ENCODE measurements at regions not wholly inside any gene's neighbourhood (a gene's known extent, or its start where the extent isn't known, plus 50 kb on each side); places are given as distances from the start of the nearest gene placed in this dataset.

DNA sequence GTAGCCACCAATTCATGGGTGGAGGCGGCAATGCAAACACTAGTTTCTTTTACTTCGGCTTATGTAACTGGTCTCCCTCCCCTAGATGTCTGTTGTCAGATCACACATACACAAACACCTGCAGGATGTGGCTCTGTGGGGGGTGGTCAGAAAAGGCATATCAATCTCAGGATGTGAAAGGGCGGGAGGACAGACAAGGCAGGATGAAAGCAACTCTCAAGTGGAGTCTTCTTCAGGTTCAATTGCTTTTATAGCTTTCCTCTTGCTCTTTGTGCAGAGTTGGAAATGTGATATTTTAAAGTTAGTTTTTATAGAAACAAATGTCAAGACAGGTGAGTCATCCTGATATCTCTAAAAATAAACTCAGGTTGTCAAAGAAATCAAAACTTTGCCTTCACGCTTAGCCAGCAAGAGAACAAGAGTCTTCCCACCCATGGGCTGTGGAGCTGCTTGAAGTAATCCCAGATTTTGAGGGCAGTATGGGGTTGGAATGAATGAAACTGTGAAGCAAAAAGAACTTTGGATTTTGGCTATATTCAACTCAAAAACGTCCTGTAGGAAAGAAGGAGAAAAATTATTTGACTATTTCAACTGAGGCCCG lies 423.4 kb downstream of the GUCY1A2 start:
- Mint-ChIP-seq H3K27me3 (no peaks in the 10 kb centered on the region), H3K4me1 (no peaks in the 10 kb centered on the region), H3K4me3 (no peak overlapping the region), H3K9me3 (peaks cover 8 to 27% (median 15%) of the 10 kb centered on the region in 3 donors), H3K27ac (no peak overlapping the region), H3K36me3 (no peaks in the 10 kb centered on the region)
- 78% methylated on average over 2 of the region's 6 CpGs for WGBS (ENCODE audit: insufficient coverage)
- H3K4me3 ChIP-seq (ENCODE audit: control insufficient read depth in 1 of 2, extremely low read depth in 1 of 2, low read length in 1 of 2) = no peak overlapping the region
- CTCF ChIA-PET = no interaction called here
- H3K27me3 ChIP-seq (replicated peaks in 1 of 2; ENCODE audit: control insufficient read depth in 2 of 2, extremely low read depth in 1 of 2, insufficient read depth in 2 of 2, low read length in 1 of 2) = no peaks in the 10 kb centered on the region
- ATAC-seq (replicated peaks in 1 of 4) (no peak), DNase-seq (no peak)
- no peaks in the 10 kb centered on the region for H3K9me3 ChIP-seq
- H3K27ac ChIP-seq (ENCODE audit: low read length) = no peak overlapping the region
- H3K36me3 ChIP-seq (ENCODE audit: control insufficient read depth in 2 of 2, extremely low read depth in 1 of 2, insufficient read depth in 1 of 2, low read length in 1 of 2) = no peaks in the 10 kb centered on the region
- POLR2A ChIA-PET = no interaction called here
- H3K4me1 ChIP-seq (ENCODE audit: control insufficient read depth in 1 of 2, extremely low read depth in 1 of 2, insufficient read depth in 2 of 2, low read length in 2 of 2) = no peaks in the 10 kb centered on the region

DNA sequence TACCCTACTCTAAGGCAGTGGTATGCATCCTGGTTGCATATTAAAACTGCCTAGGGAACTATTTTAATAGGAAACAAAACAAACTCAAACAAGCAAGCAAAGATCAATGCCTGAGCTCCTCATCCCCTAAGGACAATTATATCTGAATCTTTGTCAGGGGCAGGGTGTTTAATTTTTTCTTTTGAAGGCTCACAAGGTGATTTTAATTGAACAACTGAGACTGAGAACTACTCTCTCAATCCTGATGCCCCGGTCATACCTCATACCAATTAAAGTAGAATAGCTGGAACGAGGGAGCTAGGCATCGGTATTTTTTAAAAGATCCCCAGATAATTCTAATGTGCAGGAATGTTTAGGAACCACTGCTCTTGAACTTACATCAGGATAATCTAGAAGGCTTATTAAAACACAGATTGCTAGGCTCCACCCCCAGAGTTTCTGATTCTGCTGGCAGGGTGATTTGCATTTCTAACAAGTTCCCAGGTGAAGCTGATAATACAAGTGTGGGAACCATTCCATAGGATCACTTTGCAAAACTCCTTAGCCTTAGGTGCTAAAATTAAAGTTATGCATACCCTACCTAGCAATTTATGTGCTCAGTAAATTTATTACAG lies 416.5 kb downstream of the GUCY1A2 start:
- Histone ChIP-seq H3K4me1 (ENCODE audit: control insufficient read depth in 1 of 2, extremely low read depth in 1 of 2, insufficient read depth in 2 of 2, low read length in 2 of 2) (no peaks in the 10 kb centered on the region), H3K36me3 (ENCODE audit: control insufficient read depth in 2 of 2, extremely low read depth in 1 of 2, insufficient read depth in 1 of 2, low read length in 1 of 2) (no peaks in the 10 kb centered on the region), H3K9me3 (no peaks in the 10 kb centered on the region), H3K27me3 (replicated peaks in 1 of 2; ENCODE audit: control insufficient read depth in 2 of 2, extremely low read depth in 1 of 2, insufficient read depth in 2 of 2, low read length in 1 of 2) (no peaks in the 10 kb centered on the region), H3K4me3 (ENCODE audit: control insufficient read depth in 1 of 2, extremely low read depth in 1 of 2, low read length in 1 of 2) (no peak overlapping the region), H3K27ac (ENCODE audit: low read length) (no peak overlapping the region)
- Mint-ChIP-seq H3K36me3 (no peaks in the 10 kb centered on the region), H3K4me1 (no peaks in the 10 kb centered on the region), H3K27me3 (no peaks in the 10 kb centered on the region), H3K27ac (no peak overlapping the region), H3K4me3 (no peak overlapping the region), H3K9me3 (peaks cover 6 to 12% (median 8%) of the 10 kb centered on the region in 3 donors)
- DNase-seq (no peak), ATAC-seq (replicated peaks in 1 of 4) (no peak)
- ChIA-PET POLR2A (no interaction called here), CTCF (interaction anchor here in 1 of 2 donors (0.6 kb wide), 1 partner anchor 318 kb away, joined by 3 read pairs; no protein-coding TSS in a partner anchor)
- WGBS (ENCODE audit: insufficient coverage) = no CpG with 5 or more reads among the region's 3 CpGs

DNA sequence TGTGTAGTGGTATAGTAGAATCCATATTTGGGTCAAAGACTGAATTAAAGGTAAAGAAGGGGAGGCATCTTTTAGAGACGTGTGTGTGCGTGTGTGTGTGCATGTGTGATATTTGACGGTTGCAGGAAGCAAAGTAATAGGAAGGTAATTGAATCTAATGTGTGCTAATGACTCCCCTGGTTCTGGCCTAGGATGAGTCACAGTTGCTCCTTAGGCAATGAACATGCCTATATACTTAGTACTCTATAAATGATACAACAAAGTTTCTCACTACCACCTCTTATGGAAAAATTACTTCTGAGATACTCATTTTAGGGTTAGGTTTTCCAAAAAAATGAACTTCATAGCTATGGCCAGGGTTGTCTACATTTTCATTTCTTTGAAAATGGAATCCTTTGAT lies 409.6 kb downstream of the GUCY1A2 start:
- no peak for ATAC-seq (replicated peaks in 1 of 4)
- no peaks in the 10 kb centered on the region for H3K4me1 ChIP-seq (ENCODE audit: control insufficient read depth in 1 of 2, extremely low read depth in 1 of 2, insufficient read depth in 2 of 2, low read length in 2 of 2)
- H3K4me1 Mint-ChIP-seq = no peaks in the 10 kb centered on the region

DNA sequence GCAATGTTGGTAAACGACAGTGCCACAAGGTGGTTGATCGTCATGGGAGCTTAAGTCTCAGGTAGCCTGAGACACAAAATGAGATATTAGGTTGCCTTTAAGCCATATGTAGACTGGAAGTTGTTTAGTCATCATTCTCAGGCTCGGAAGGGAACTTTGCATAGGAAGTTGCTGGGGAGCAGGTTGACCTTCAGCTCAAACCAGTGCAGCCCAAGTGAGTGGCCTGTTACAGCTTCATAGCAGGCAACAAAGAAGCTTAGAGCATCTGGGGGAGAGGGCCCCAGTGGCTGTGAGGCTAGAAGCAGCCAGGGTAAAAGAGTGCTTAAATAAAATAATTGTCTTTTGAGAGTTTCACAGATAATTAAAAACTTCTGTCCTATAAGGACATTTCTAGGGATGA lies 404.0 kb downstream of the GUCY1A2 start:
- Histone ChIP-seq H3K9me3 (no peaks in the 10 kb centered on the region), H3K4me3 (ENCODE audit: control insufficient read depth in 1 of 2, extremely low read depth in 1 of 2, low read length in 1 of 2) (no peak overlapping the region), H3K36me3 (ENCODE audit: control insufficient read depth in 2 of 2, extremely low read depth in 1 of 2, insufficient read depth in 1 of 2, low read length in 1 of 2) (no peaks in the 10 kb centered on the region), H3K27me3 (replicated peaks in 1 of 2; ENCODE audit: control insufficient read depth in 2 of 2, extremely low read depth in 1 of 2, insufficient read depth in 2 of 2, low read length in 1 of 2) (no peaks in the 10 kb centered on the region), H3K4me1 (ENCODE audit: control insufficient read depth in 1 of 2, extremely low read depth in 1 of 2, insufficient read depth in 2 of 2, low read length in 2 of 2) (no peaks in the 10 kb centered on the region), H3K27ac (ENCODE audit: low read length) (no peak overlapping the region)
- Mint-ChIP-seq H3K4me1 (no peaks in the 10 kb centered on the region), H3K27ac (no peak overlapping the region), H3K27me3 (no peaks in the 10 kb centered on the region), H3K9me3 (peaks cover 3 to 10% (median 9%) of the 10 kb centered on the region in 3 donors), H3K4me3 (no peak overlapping the region), H3K36me3 (no peaks in the 10 kb centered on the region)
- ATAC-seq (replicated peaks in 1 of 4) = no peak
- 65% methylated on average over 2 of the region's 3 CpGs for WGBS (ENCODE audit: insufficient coverage)
- ChIA-PET POLR2A (no interaction called here), CTCF (no interaction called here)
- no peak for DNase-seq

More for the DNA sequence above, 409.6 kb downstream of the GUCY1A2 start:
- no peaks in the 10 kb centered on the region for H3K27me3 ChIP-seq (replicated peaks in 1 of 2; ENCODE audit: control insufficient read depth in 2 of 2, extremely low read depth in 1 of 2, insufficient read depth in 2 of 2, low read length in 1 of 2)
- Mint-ChIP-seq H3K9me3 (peaks cover 2 to 23% (median 15%) of the 10 kb centered on the region in 3 donors), H3K27me3 (no peaks in the 10 kb centered on the region), H3K4me3 (no peak overlapping the region), H3K27ac (no peak overlapping the region), H3K36me3 (no peaks in the 10 kb centered on the region)
- no peaks in the 10 kb centered on the region for H3K9me3 ChIP-seq
- ChIA-PET POLR2A (interaction anchor here in 1 of 2 donors (0.7 kb wide), 1 partner anchor 18 kb away, joined by 4 read pairs; no protein-coding TSS in a partner anchor), CTCF (interaction anchor here in 1 of 2 donors (1.0 kb wide), 1 partner anchor 32 kb away, joined by 3 read pairs; no protein-coding TSS in a partner anchor)
- WGBS (ENCODE audit: insufficient coverage) = 83% methylated on average over 3 of the region's 3 CpGs
- no peak overlapping the region for H3K27ac ChIP-seq (ENCODE audit: low read length)
- DNase-seq = no peak
- no peaks in the 10 kb centered on the region for H3K36me3 ChIP-seq (ENCODE audit: control insufficient read depth in 2 of 2, extremely low read depth in 1 of 2, insufficient read depth in 1 of 2, low read length in 1 of 2)
- H3K4me3 ChIP-seq (ENCODE audit: control insufficient read depth in 1 of 2, extremely low read depth in 1 of 2, low read length in 1 of 2) = no peak overlapping the region

DNA sequence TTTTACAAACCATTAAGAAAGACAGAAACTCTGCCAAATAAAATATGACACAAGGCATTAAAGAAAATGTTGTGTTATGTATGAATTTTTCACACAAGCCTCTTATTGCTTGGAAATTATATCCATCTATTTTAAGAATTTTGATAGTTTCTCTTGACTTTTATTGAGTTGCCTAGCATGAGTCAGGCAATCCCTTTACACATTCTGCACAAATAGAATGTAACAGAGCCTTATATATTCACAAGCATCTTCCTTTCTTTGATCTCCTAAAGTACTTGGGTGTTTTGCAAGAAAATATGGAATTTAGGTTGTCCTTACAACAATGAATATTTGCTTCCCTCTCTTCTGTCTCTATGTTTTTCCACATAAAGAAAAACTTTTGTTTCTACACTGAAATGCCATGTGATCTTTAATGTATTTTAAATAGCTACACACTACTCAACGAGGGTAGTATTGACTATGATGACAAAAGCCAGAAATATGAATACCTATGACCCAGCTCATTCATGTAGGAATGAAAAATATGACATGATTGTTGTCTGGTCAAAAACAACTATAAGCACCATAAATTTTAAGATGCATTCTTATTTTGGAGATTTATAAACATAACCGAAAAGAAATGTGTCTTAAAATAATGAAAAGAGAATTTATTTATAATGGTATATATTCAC lies 398.8 kb downstream of the GUCY1A2 start:
- H3K9me3 ChIP-seq = no peaks in the 10 kb centered on the region
- Mint-ChIP-seq H3K27ac (no peak overlapping the region), H3K4me1 (no peaks in the 10 kb centered on the region), H3K36me3 (no peaks in the 10 kb centered on the region), H3K27me3 (no peaks in the 10 kb centered on the region), H3K4me3 (no peak overlapping the region), H3K9me3 (peaks cover 3 to 14% (median 9%) of the 10 kb centered on the region in 3 donors)
- H3K4me1 ChIP-seq (ENCODE audit: control insufficient read depth in 1 of 2, extremely low read depth in 1 of 2, insufficient read depth in 2 of 2, low read length in 2 of 2) = no peaks in the 10 kb centered on the region
- ChIA-PET POLR2A (no interaction called here), CTCF (no interaction called here)
- H3K27ac ChIP-seq (ENCODE audit: low read length) = no peak overlapping the region
- no peaks in the 10 kb centered on the region for H3K27me3 ChIP-seq (replicated peaks in 1 of 2; ENCODE audit: control insufficient read depth in 2 of 2, extremely low read depth in 1 of 2, insufficient read depth in 2 of 2, low read length in 1 of 2)
- ATAC-seq (replicated peaks in 1 of 4) = no peak
- no peak overlapping the region for H3K4me3 ChIP-seq (ENCODE audit: control insufficient read depth in 1 of 2, extremely low read depth in 1 of 2, low read length in 1 of 2)
- WGBS (ENCODE audit: insufficient coverage) = no CpG with 5 or more reads among the region's 2 CpGs
- DNase-seq = no peak
- no peaks in the 10 kb centered on the region for H3K36me3 ChIP-seq (ENCODE audit: control insufficient read depth in 2 of 2, extremely low read depth in 1 of 2, insufficient read depth in 1 of 2, low read length in 1 of 2)

DNA sequence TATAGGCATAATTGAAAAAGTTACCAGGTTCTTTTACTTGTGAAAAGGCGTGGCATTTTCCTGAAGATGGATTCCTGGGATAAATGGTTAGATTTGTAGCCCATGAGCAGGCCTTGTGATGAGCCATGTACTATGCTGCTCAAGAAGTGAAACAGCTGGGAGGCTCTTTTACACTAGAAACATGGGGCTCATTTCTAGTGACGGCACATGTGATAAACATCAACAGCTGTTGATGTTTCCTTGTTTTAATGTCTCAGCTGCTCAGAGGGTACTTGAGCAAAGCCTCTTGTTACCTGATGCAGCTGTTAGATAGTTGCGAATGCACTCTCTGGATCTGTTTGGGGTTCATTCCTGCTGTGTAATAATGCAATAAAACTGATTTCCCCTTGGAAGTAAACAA lies 396.8 kb downstream of the GUCY1A2 start:
- Histone ChIP-seq H3K36me3 (ENCODE audit: control insufficient read depth in 2 of 2, extremely low read depth in 1 of 2, insufficient read depth in 1 of 2, low read length in 1 of 2) (no peaks in the 10 kb centered on the region), H3K9me3 (no peaks in the 10 kb centered on the region), H3K4me3 (ENCODE audit: control insufficient read depth in 1 of 2, extremely low read depth in 1 of 2, low read length in 1 of 2) (no peak overlapping the region), H3K4me1 (ENCODE audit: control insufficient read depth in 1 of 2, extremely low read depth in 1 of 2, insufficient read depth in 2 of 2, low read length in 2 of 2) (no peaks in the 10 kb centered on the region), H3K27ac (ENCODE audit: low read length) (no peak overlapping the region), H3K27me3 (replicated peaks in 1 of 2; ENCODE audit: control insufficient read depth in 2 of 2, extremely low read depth in 1 of 2, insufficient read depth in 2 of 2, low read length in 1 of 2) (no peaks in the 10 kb centered on the region)
- no peak overlapping the region for H3K4me3 Mint-ChIP-seq
- no peaks in the 10 kb centered on the region for H3K36me3 Mint-ChIP-seq
- DNase-seq (no peak), ATAC-seq (replicated peaks in 1 of 4) (no peak)
- no peaks in the 10 kb centered on the region for H3K4me1 Mint-ChIP-seq
- 56% methylated on average over 1 of the region's 3 CpGs for WGBS (ENCODE audit: insufficient coverage)
- no peaks in the 10 kb centered on the region for H3K27me3 Mint-ChIP-seq
- POLR2A ChIA-PET = no interaction called here
- H3K27ac Mint-ChIP-seq = no peak overlapping the region
- CTCF ChIA-PET = no interaction called here
- peaks cover 3 to 13% (median 11%) of the 10 kb centered on the region in 3 donors for H3K9me3 Mint-ChIP-seq

All from T-cell (primary cell).